Stimulated activated CD8-positive, alpha-beta memory T cell treated with anti-CD3 and anti-CD28 coated beads, Interleukin-7, amount 100 ng/mL, for 1 hour (primary cell): ENCODE measurements at regions not wholly inside any gene's neighbourhood (a gene's known extent, or its start where the extent isn't known, plus 50 kb on each side); places are given as distances from the start of the nearest gene placed in this dataset.

ENCODE experiments used
- DNase-seq, 2 donors: peaks; one replicate each; pipeline ENCODE4 v3.0.0-alpha.2; 2020; ENCODE audit warnings: low read depth in 2 of 2

GRCh38 chr13:75132701-75133695 is 349.0 kb downstream of the TBC1D4 start:
- no peak for DNase-seq

- DNase-seq: no peak
Observed at GRCh38 chr13:75129331-75129730, 352.6 kb downstream of the TBC1D4 start.

GRCh38 chr13:75124415-75124814 is 357.6 kb downstream of the TBC1D4 start:
- DNase-seq: no peak

GRCh38 chr13:75123428-75123827 is 358.5 kb downstream of the TBC1D4 start:
- no peak for DNase-seq

GRCh38 chr13:75120085-75120484 is 361.9 kb downstream of the TBC1D4 start:
- no peak for DNase-seq

GRCh38 chr13:75115171-75115570 is 366.8 kb downstream of the TBC1D4 start:
- DNase-seq: no peak

GRCh38 chr13:75103976-75104375 is 378.0 kb downstream of the TBC1D4 start:
- no peak for DNase-seq

- DNase-seq: no peak
Observed at GRCh38 chr13:75102001-75102716, 379.8 kb downstream of the TBC1D4 start.

- no peak for DNase-seq
Observed at GRCh38 chr13:75101348-75101747, 380.6 kb downstream of the TBC1D4 start.

GRCh38 chr13:75092143-75092542 is 389.8 kb downstream of the TBC1D4 start:
- no peak for DNase-seq

GRCh38 chr13:75091718-75092117 is 390.3 kb downstream of the TBC1D4 start:
- DNase-seq: no peak

GRCh38 chr13:75090872-75091615 is 390.9 kb downstream of the TBC1D4 start:
- no peak for DNase-seq

- DNase-seq: no peak
Observed at GRCh38 chr13:75088915-75089314, 393.1 kb downstream of the TBC1D4 start.

GRCh38 chr13:75079226-75079625 is 402.7 kb downstream of the TBC1D4 start:
- no peak for DNase-seq

GRCh38 chr13:75076476-75076875 is 405.5 kb downstream of the TBC1D4 start:
- DNase-seq: no peak

GRCh38 chr13:75073786-75074185 is 408.2 kb downstream of the TBC1D4 start:
- DNase-seq: no peak

- no peak for DNase-seq
Observed at GRCh38 chr13:75072891-75073290, 409.1 kb downstream of the TBC1D4 start.

- DNase-seq: no peak
Observed at GRCh38 chr13:75072368-75072767, 409.6 kb downstream of the TBC1D4 start.

GRCh38 chr13:75071796-75072195 is 410.2 kb downstream of the TBC1D4 start:
- DNase-seq: no peak

GRCh38 chr13:75071395-75071794 is 410.6 kb downstream of the TBC1D4 start:
- DNase-seq: no peak

GRCh38 chr13:75061909-75062308 is 420.1 kb downstream of the TBC1D4 start:
- no peak for DNase-seq

- DNase-seq: no peak
Observed at GRCh38 chr13:75055296-75055695, 426.7 kb downstream of the TBC1D4 start.
